ENCODE measurements at regions not wholly inside any gene's neighbourhood (a gene's known extent, or its start where the extent isn't known, plus 50 kb on each side); places are given as distances from the start of the nearest gene placed in this dataset.

- Histone ChIP-seq H3K27ac (replicated peaks) (no peak overlapping the region), H3K27me3 (ENCODE audit: insufficient read depth, poor library complexity, severe bottlenecking) (peaks cover 3% of the 10 kb centered on the region), H3K4me3 (replicated peaks; ENCODE audit: insufficient read depth, low read length) (no peak overlapping the region)
- no peak for TF ChIP-seq POLR2AphosphoS5 (IDR thresholded peaks at IDR 0.05; ENCODE audit: low read depth)
- no peak for TF ChIP-seq REST (IDR thresholded peaks at IDR 0.05; ENCODE audit: insufficient replicate concordance, low read depth)
- no peak for TF ChIP-seq GABPA (IDR thresholded peaks at IDR 0.05; ENCODE audit: low read depth)
- TF ChIP-seq CTCF (IDR thresholded peaks at IDR 0.05; ENCODE audit: insufficient read depth, low read length), result no peak
- no peak for TF ChIP-seq SPI1 (IDR thresholded peaks at IDR 0.05; ENCODE audit: borderline replicate concordance, low read depth)
- DNase-seq (ENCODE audit: low read depth in 1 of 2, low spot score in 1 of 2), result no peak
Measured at GRCh38 chr1:232223887-232224286, 406.0 kb downstream of the SIPA1L2 start.

GRCh38 chr1:232223183-232223708 is 406.7 kb downstream of the SIPA1L2 start:
- DNase-seq (ENCODE audit: low read depth in 1 of 2, low spot score in 1 of 2), result no peak
- Histone ChIP-seq H3K27ac (replicated peaks) (no peak overlapping the region), H3K4me3 (replicated peaks; ENCODE audit: insufficient read depth, low read length) (no peak overlapping the region), H3K27me3 (ENCODE audit: insufficient read depth, poor library complexity, severe bottlenecking) (peaks cover 3% of the 10 kb centered on the region)
- TF ChIP-seq REST (IDR thresholded peaks at IDR 0.05; ENCODE audit: insufficient replicate concordance, low read depth) (no peak), SPI1 (IDR thresholded peaks at IDR 0.05; ENCODE audit: borderline replicate concordance, low read depth) (no peak), CTCF (IDR thresholded peaks at IDR 0.05; ENCODE audit: insufficient read depth, low read length) (no peak), POLR2AphosphoS5 (IDR thresholded peaks at IDR 0.05; ENCODE audit: low read depth) (no peak), GABPA (IDR thresholded peaks at IDR 0.05; ENCODE audit: low read depth) (no peak)

GRCh38 chr1:232222614-232223013 is 407.3 kb downstream of the SIPA1L2 start:
- TF ChIP-seq POLR2AphosphoS5 (IDR thresholded peaks at IDR 0.05; ENCODE audit: low read depth) (no peak), GABPA (IDR thresholded peaks at IDR 0.05; ENCODE audit: low read depth) (no peak), CTCF (IDR thresholded peaks at IDR 0.05; ENCODE audit: insufficient read depth, low read length) (no peak), REST (IDR thresholded peaks at IDR 0.05; ENCODE audit: insufficient replicate concordance, low read depth) (no peak), SPI1 (IDR thresholded peaks at IDR 0.05; ENCODE audit: borderline replicate concordance, low read depth) (no peak)
- Histone ChIP-seq H3K27ac (replicated peaks) (no peak overlapping the region), H3K4me3 (replicated peaks; ENCODE audit: insufficient read depth, low read length) (no peak overlapping the region), H3K27me3 (ENCODE audit: insufficient read depth, poor library complexity, severe bottlenecking) (peaks cover 3% of the 10 kb centered on the region)
- DNase-seq (ENCODE audit: low read depth in 1 of 2, low spot score in 1 of 2), result no peak
